ENCODE measurements at regions not wholly inside any gene's neighbourhood (a gene's known extent, or its start where the extent isn't known, plus 50 kb on each side); places are given as distances from the start of the nearest gene placed in this dataset.

DNA sequence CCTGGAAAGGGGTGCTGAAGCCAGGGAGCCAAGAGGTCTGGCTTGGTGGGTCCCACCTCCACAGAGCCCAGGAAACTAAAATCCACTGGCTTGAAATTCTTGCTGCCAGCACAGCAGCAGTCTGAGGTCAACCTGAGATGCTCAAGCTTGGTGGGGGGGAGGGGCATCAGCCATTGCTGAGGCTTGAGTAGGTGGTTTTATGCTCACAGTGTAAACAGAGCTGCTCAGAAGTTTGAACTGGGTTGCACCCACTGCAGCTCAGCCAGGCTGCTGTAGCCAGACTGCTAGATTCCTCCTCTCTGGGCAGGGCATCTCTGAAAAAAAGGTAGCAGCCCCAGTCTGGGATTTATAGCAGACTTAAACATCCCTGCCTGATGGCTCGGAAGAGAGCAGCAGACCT is 55.5 kb upstream of the FBXL17 start:
- DNase-seq: no peak

GRCh38 chr5:108436696-108437095 is 54.8 kb upstream of the FBXL17 start:
- no peak for DNase-seq

DNA sequence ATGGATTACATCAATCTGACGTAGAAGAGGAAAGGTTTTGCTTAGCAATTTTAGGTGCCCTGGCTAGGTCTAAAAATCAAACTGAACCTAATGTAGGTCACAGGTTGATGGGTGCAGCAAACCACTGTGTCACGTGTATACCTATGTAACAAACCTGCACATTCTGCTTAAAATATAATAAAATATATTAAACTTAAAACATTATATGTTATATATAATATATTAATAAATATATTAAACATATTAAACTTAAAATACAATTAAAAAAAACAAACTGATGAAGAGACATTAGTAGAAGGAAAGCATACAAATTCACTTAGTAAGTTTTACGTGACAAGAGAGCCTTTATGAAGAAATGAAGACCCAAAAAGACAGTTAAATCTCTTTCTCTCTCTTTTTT is 51.7 kb upstream of the FBXL17 start:
- DNase-seq: no peak

DNA sequence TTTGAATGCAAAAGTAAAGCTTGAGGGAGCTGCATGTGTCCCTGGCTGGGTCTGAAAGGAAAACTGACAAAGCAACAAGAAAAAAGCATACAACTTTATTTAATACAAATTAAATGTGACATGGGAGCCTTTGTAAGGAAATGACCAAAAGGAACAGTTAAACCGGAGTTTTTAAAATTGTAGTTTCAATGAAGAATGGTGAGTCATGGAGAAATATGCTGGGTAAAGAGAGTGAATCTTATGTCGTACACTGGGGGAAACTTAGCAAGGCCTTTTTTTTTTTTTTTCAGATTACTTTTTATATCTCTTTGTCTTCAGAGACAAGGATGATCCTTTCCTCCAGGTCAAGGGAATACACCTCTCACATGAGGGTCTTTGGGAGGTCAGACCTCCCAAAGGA is 50.1 kb upstream of the FBXL17 start:
- no peak for DNase-seq

Measured in NCI-H774 (cell line).